ENCODE measurements at regions not wholly inside any gene's neighbourhood (a gene's known extent, or its start where the extent isn't known, plus 50 kb on each side); places are given as distances from the start of the nearest gene placed in this dataset.

- TF ChIP-seq EZH2 (IDR thresholded peaks at IDR 0.05) (no peak), POLR2AphosphoS5 (IDR thresholded peaks at IDR 0.05; ENCODE audit: borderline replicate concordance, low read depth, low read length) (no peak), FOXP2 (optimal IDR thresholded peaks at IDR 0.05; ENCODE audit: control extremely low read depth, extremely low read length, insufficient read depth) (no peak)
Measured at GRCh38 chr7:131792311-131792710, 235.9 kb upstream of the PODXL start.
